HepG2 (cell line): ENCODE measurements at regions not wholly inside any gene's neighbourhood (a gene's known extent, or its start where the extent isn't known, plus 50 kb on each side); places are given as distances from the start of the nearest gene placed in this dataset.

ENCODE experiments used
- BRCA1 ChIP-seq: sonication (generic); formaldehyde crosslinking; IDR thresholded peaks from 2 replicates; pipeline ENCODE4 v1.4.0; 2020; ENCODE audit warnings: missing genetic modification reagents
- CC2D1A ChIP-seq: sonication (generic); formaldehyde crosslinking; IDR thresholded peaks from 2 replicates; pipeline ENCODE4 v1.8.1; 2023; ENCODE audit warnings: mild to moderate bottlenecking, missing genetic modification reagents
- CEBPB ChIP-seq: IDR thresholded peaks from 2 replicates; pipeline ENCODE4 v1.6.1; 2011; ENCODE audit warnings: low read depth, low read length, improper control_type of control experiment, borderline replicate concordance
- EZH2 ChIP-seq: conservative IDR thresholded peaks from 2 replicates; pipeline ENCODE4 v1.6.1; 2012; ENCODE audit warnings: mild to moderate bottlenecking, low read depth, low read length, moderate library complexity
- GTF2F1 ChIP-seq: fragments of 150-350 bp; IDR thresholded peaks from 2 replicates; pipeline ENCODE4 v1.6.1; 2014; ENCODE audit warnings: low read length
- NCOA5 ChIP-seq: sonication (generic); formaldehyde crosslinking; IDR thresholded peaks from 2 replicates; pipeline ENCODE4 v1.4.0; 2020; ENCODE audit warnings: missing genetic modification reagents
- POLR2A ChIP-seq, 2 experiments: IDR thresholded peaks; 2 replicates each; pipeline ENCODE4 v1.6.1; 2011; ENCODE audit warnings: low read depth in 2 of 2, low read length in 2 of 2, mild to moderate bottlenecking in 1 of 2, moderate library complexity in 1 of 2; ENCODE audit not compliant: insufficient read depth in 1 of 2
- POLR2AphosphoS5 ChIP-seq: IDR thresholded peaks from 2 replicates; pipeline ENCODE4 v1.6.1; 2012; ENCODE audit warnings: low read depth, low read length
- SRSF1 ChIP-seq: fragments of 200-400 bp; formaldehyde crosslinking; optimal IDR thresholded peaks from 2 replicates; pipeline ENCODE3; 2017; ENCODE audit warnings: mild to moderate bottlenecking, low read depth, low read length, moderate library complexity
- ZNF414 ChIP-seq: sonication (generic); formaldehyde crosslinking; IDR thresholded peaks from 2 replicates; pipeline ENCODE4 v1.5.0; 2020; ENCODE audit warnings: missing genetic modification reagents
- TF ChIP-seq, protein P1 (sequence below): sonication (generic); formaldehyde crosslinking; IDR thresholded peaks from 2 replicates; pipeline ENCODE4 v1.8.1; 2023; ENCODE audit warnings: mild to moderate bottlenecking, inconsistent platforms, moderate library complexity, missing genetic modification reagents, borderline replicate concordance
- TF ChIP-seq, protein P2 (sequence below): sonication (generic); formaldehyde crosslinking; IDR thresholded peaks from 2 replicates; pipeline ENCODE4 v1.5.0; 2020; ENCODE audit warnings: mild to moderate bottlenecking, missing genetic modification reagents, moderate library complexity
- TF ChIP-seq, protein P3 (sequence below): sonication (generic); formaldehyde crosslinking; IDR thresholded peaks from 2 replicates; pipeline ENCODE4 v1.9.0; 2022; ENCODE audit warnings: missing genetic modification reagents, mild to moderate bottlenecking, borderline replicate concordance
- TF ChIP-seq, protein P4 (sequence below): IDR thresholded peaks from 2 replicates; pipeline ENCODE4 v1.6.1; 2012; ENCODE audit warnings: inconsistent platforms

- TF ChIP-seq, protein P1, sequence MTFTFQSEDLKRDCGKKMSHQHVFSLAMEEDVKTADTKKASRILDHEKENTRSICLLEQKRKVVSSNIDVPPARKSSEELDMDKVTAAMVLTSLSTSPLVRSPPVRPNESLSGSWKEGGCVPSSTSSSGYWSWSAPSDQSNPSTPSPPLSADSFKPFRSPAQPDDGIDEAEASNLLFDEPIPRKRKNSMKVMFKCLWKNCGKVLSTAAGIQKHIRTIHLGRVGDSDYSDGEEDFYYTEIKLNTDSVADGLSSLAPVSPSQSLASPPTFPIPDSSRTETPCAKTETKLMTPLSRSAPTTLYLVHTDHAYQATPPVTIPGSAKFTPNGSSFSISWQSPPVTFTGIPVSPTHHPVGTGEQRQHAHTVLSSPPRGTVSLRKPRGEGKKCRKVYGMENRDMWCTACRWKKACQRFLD (CRISPR knock-in tag) = no peak
- no peak for TF ChIP-seq CEBPB
- TF ChIP-seq SRSF1 = no peak
- TF ChIP-seq NCOA5 (CRISPR knock-in tag) = no peak
- no peak for TF ChIP-seq GTF2F1
- TF ChIP-seq EZH2 = no peak
- no peak for TF ChIP-seq CC2D1A (CRISPR knock-in tag)
- TF ChIP-seq, protein P2, sequence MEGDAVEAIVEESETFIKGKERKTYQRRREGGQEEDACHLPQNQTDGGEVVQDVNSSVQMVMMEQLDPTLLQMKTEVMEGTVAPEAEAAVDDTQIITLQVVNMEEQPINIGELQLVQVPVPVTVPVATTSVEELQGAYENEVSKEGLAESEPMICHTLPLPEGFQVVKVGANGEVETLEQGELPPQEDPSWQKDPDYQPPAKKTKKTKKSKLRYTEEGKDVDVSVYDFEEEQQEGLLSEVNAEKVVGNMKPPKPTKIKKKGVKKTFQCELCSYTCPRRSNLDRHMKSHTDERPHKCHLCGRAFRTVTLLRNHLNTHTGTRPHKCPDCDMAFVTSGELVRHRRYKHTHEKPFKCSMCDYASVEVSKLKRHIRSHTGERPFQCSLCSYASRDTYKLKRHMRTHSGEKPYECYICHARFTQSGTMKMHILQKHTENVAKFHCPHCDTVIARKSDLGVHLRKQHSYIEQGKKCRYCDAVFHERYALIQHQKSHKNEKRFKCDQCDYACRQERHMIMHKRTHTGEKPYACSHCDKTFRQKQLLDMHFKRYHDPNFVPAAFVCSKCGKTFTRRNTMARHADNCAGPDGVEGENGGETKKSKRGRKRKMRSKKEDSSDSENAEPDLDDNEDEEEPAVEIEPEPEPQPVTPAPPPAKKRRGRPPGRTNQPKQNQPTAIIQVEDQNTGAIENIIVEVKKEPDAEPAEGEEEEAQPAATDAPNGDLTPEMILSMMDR (CRISPR knock-in tag) = no peak
- no peak for TF ChIP-seq BRCA1 (CRISPR knock-in tag)
- TF ChIP-seq, protein P3, sequence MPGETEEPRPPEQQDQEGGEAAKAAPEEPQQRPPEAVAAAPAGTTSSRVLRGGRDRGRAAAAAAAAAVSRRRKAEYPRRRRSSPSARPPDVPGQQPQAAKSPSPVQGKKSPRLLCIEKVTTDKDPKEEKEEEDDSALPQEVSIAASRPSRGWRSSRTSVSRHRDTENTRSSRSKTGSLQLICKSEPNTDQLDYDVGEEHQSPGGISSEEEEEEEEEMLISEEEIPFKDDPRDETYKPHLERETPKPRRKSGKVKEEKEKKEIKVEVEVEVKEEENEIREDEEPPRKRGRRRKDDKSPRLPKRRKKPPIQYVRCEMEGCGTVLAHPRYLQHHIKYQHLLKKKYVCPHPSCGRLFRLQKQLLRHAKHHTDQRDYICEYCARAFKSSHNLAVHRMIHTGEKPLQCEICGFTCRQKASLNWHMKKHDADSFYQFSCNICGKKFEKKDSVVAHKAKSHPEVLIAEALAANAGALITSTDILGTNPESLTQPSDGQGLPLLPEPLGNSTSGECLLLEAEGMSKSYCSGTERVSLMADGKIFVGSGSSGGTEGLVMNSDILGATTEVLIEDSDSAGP (CRISPR knock-in tag) = no peak
- TF ChIP-seq, protein P4, sequence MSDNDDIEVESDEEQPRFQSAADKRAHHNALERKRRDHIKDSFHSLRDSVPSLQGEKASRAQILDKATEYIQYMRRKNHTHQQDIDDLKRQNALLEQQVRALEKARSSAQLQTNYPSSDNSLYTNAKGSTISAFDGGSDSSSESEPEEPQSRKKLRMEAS = no peak
- no peak for TF ChIP-seq ZNF414 (CRISPR knock-in tag)
- TF ChIP-seq POLR2AphosphoS5 = no peak
- TF ChIP-seq POLR2A (IDR thresholded peaks at IDR 0.05; ENCODE audit: insufficient read depth in 1 of 2, low read depth in 2 of 2, low read length in 2 of 2) = no peak
Observed at GRCh38 chr13:19067767-19068166, 113.9 kb downstream of the TUBA3C start.
